ENCODE measurements at regions not wholly inside any gene's neighbourhood (a gene's known extent, or its start where the extent isn't known, plus 50 kb on each side); places are given as distances from the start of the nearest gene placed in this dataset.

- CTCF ChIA-PET = interaction anchor here (0.9 to 1.2 kb wide), 4 partner anchors 10 to 345 kb away, joined by 3 to 5 read pairs (median 4); no protein-coding TSS in a partner anchor
- H3K27ac ChIP-seq = peak overlapping the region; percentile 1 to 84; a peak in 3 of 6 replicates
These were observed 106.0 kb downstream of the ARRDC3 start for GRCh38 chr5:91277093-91277626.

GRCh38 chr5:91272858-91273257, 110.3 kb downstream of the ARRDC3 start:
- H3K27ac ChIP-seq = no peak overlapping the region
- FAIRE-seq = no peak
- peaks cover 11% of the 10 kb centered on the region for H3K4me1 ChIP-seq
- DNase-seq (ENCODE audit: low read depth in 1 of 2, low spot score in 1 of 2) = peak in 1 of 2 experiments; percentile 22
- WGBS (ENCODE audit: missing lambda C conversion rate) = 69% methylated on average over 2 of the region's 2 CpGs
- no peaks in the 10 kb centered on the region for H3K9me3 ChIP-seq
- CTCF ChIA-PET = interaction anchor here (0.6 to 2.6 kb wide), 4 partner anchors 9 to 112 kb away, joined by 3 to 20 read pairs (median 4); partner anchors contain the start of gene ARRDC3
- POLR2A ChIA-PET = no interaction called here
- H3K4me3 ChIP-seq = no peak overlapping the region
- peak in 1 of 2 experiments; percentile 45; a peak in 2 of 6 replicates for ATAC-seq
- no peak overlapping the region for H3K4me2 ChIP-seq
- TF ChIP-seq HDAC2 (IDR thresholded peaks at IDR 0.05) = no peak
- TF ChIP-seq CEBPB (IDR thresholded peaks at IDR 0.05) = no peak
- TF ChIP-seq ESRRA (IDR thresholded peaks at IDR 0.05; ENCODE audit: borderline replicate concordance, low read length) = no peak
- TF ChIP-seq ZC3H11A (IDR thresholded peaks at IDR 0.05) = no peak

More at GRCh38 chr5:91277093-91277626, 106.0 kb downstream of the ARRDC3 start:
- DNase-seq (ENCODE audit: low read depth in 1 of 2, low spot score in 1 of 2) = no peak
- no peak for ATAC-seq
- 69% methylated on average over 5 of the region's 5 CpGs for whole genome bisulfite sequencing (ENCODE audit: missing lambda C conversion rate)
- no peak for FAIRE-seq
- TF ChIP-seq ZNF302 (CRISPR knock-in tag; IDR thresholded peaks at IDR 0.05) (no peak), BHLHE40 (IDR thresholded peaks at IDR 0.05; ENCODE audit: low read depth, low read length) (no peak), RAD21 (conservative IDR thresholded peaks at IDR 0.05 in 1 of 2, IDR thresholded peaks at IDR 0.05 in 1 of 2) (no peak), SMC3 (IDR thresholded peaks at IDR 0.05) (no peak), FOSB (CRISPR knock-in tag; IDR thresholded peaks at IDR 0.05) (no peak), CHD4 (IDR thresholded peaks at IDR 0.05; ENCODE audit: borderline replicate concordance) (no peak), NPAS2 (CRISPR knock-in tag; IDR thresholded peaks at IDR 0.05; ENCODE audit: borderline replicate concordance) (no peak), ESRRA (IDR thresholded peaks at IDR 0.05; ENCODE audit: borderline replicate concordance, low read length) (no peak), MAZ (IDR thresholded peaks at IDR 0.05; ENCODE audit: borderline replicate concordance, low read depth, low read length) (no peak), CTCF (IDR thresholded peaks at IDR 0.05) (no peak), RARB (CRISPR knock-in tag; IDR thresholded peaks at IDR 0.05) (no peak), FOXS1 (CRISPR knock-in tag; IDR thresholded peaks at IDR 0.05) (no peak), HMGXB4 (CRISPR knock-in tag; IDR thresholded peaks at IDR 0.05; ENCODE audit: borderline replicate concordance) (no peak), HEYL (CRISPR knock-in tag; IDR thresholded peaks at IDR 0.05) (no peak), FOSL2 (IDR thresholded peaks at IDR 0.05) (no peak), FOSL2 (CRISPR knock-in tag; IDR thresholded peaks at IDR 0.05) (no peak), CBX2 (IDR thresholded peaks at IDR 0.05; ENCODE audit: borderline replicate concordance, low read depth) (no peak), TP53 (CRISPR knock-in tag; IDR thresholded peaks at IDR 0.05) (no peak), HOXA7 (CRISPR knock-in tag; IDR thresholded peaks at IDR 0.05) (no peak), ZFP36 (IDR thresholded peaks at IDR 0.05; ENCODE audit: borderline replicate concordance, partially characterized antibody) (no peak)
- Histone ChIP-seq H3K4me2 (0 out of 3 replicates have a peak overlapping the region, but pooled peaks have one; percentile 9), H3K4me1 (peaks cover 35% of the 10 kb centered on the region), H3K4me3 (no peak overlapping the region), H3K9me3 (no peaks in the 10 kb centered on the region)
- POLR2A ChIA-PET = no interaction called here
